HL-60 (cell line): ENCODE measurements at regions not wholly inside any gene's neighbourhood (a gene's known extent, or its start where the extent isn't known, plus 50 kb on each side); places are given as distances from the start of the nearest gene placed in this dataset.

Experiments used
- CTCF ChIP-seq: IDR thresholded peaks from one replicate; pipeline ENCODE4 v1.5.1; 2011; ENCODE audit warnings: low read length, control low read depth, inconsistent platforms; ENCODE audit not compliant: insufficient read depth
- POLR2AphosphoS5 ChIP-seq: IDR thresholded peaks from 2 replicates; pipeline ENCODE4 v1.6.1; 2012; ENCODE audit warnings: low read depth

DNA sequence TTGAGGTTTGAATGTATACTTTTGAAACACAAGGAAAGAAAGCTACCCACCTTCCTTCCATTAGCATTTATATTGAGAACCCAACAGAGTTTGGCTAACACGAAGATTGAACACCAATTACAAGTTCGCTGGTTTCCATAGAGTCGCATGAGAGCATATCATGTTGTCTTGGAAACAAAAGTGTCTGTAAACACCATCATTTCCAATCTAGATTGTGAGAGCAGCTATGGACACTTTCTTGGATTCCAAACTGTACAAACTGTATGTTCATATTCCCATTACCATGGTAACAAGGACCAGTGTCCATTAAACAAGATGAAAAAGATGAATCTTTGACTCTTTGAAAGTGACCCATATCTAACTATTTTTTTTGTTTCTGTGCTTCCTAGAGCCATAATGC, 529.9 kb upstream of the ROBO1 start:
- no peak for TF ChIP-seq CTCF
- no peak for TF ChIP-seq POLR2AphosphoS5
